GM23338 (cell line): ENCODE measurements at regions not wholly inside any gene's neighbourhood (a gene's known extent, or its start where the extent isn't known, plus 50 kb on each side); places are given as distances from the start of the nearest gene placed in this dataset.
A peak's percentile ranks its signal among the peaks of the same experiment; 100 is the strongest.
"Not testable (repeated sequence)": the region's sequence is repeated elsewhere in the genome, so short reads cannot be mapped to it uniquely, and the experiment has no call there.

ENCODE experiments used
- ATAC-seq: fragments of 200-7000 bp; cut with Tn5 transposase; 3 replicates; pipeline ENCODE4 v1.9.1; 2020
- DNase-seq: peaks from one replicate; pipeline ENCODE4 v3.0.0-alpha.2; 2015; ENCODE audit warnings: low spot score
- H2AFZ ChIP-seq: fragments of 200-600 bp; sonication (generic); 2 replicates; pipeline ENCODE4 v1.8.0; 2016; ENCODE audit warnings: antibody characterized with exemption, mild to moderate bottlenecking, moderate library complexity
- H3F3A ChIP-seq: fragments of 200-600 bp; sonication (generic); replicated peaks from 2 replicates; pipeline ENCODE4 v1.8.0; 2017; ENCODE audit warnings: antibody characterized with exemption, mixed run types, low read depth
- H3K27ac ChIP-seq: fragments of 200-600 bp; sonication (generic); 2 replicates; pipeline ENCODE4 v1.6.1; 2016; ENCODE audit warnings: low read depth
- H3K27me3 ChIP-seq: fragments of 200-600 bp; sonication (generic); 2 replicates; pipeline ENCODE4 v1.8.0; 2016; ENCODE audit warnings: mild to moderate bottlenecking, mixed run types, moderate library complexity; ENCODE audit not compliant: insufficient read depth
- H3K36me3 ChIP-seq: fragments of 200-600 bp; sonication (generic); 2 replicates; pipeline ENCODE4 v1.8.0; 2016; ENCODE audit warnings: mild to moderate bottlenecking; ENCODE audit not compliant: insufficient read depth
- H3K4me1 ChIP-seq: fragments of 200-600 bp; sonication (generic); 2 replicates; pipeline ENCODE4 v1.8.0; 2016; ENCODE audit warnings: mild to moderate bottlenecking, moderate library complexity; ENCODE audit not compliant: insufficient read depth
- H3K4me2 ChIP-seq: fragments of 200-600 bp; sonication (generic); 2 replicates; pipeline ENCODE4 v1.7.1; 2017; ENCODE audit warnings: mixed run types
- H3K4me3 ChIP-seq: fragments of 200-600 bp; sonication (generic); 2 replicates; pipeline ENCODE4 v1.6.1; 2016; ENCODE audit warnings: mixed run types
- H3K79me2 ChIP-seq: fragments of 200-600 bp; sonication (generic); replicated peaks from 2 replicates; pipeline ENCODE4 v1.8.0; 2017; ENCODE audit warnings: mild to moderate bottlenecking; ENCODE audit not compliant: insufficient read depth
- H3K9me2 ChIP-seq: fragments of 200-600 bp; sonication (generic); 2 replicates; pipeline ENCODE4 v1.8.0; 2017; ENCODE audit not compliant: insufficient read depth
- H4K20me1 ChIP-seq: fragments of 200-600 bp; sonication (generic); replicated peaks from 2 replicates; pipeline ENCODE4 v1.8.0; 2017; ENCODE audit warnings: mild to moderate bottlenecking; ENCODE audit not compliant: insufficient read depth
- H3K27ac Mint-ChIP-seq: 2 replicates; pipeline ENCODE4 v1.8.0; 2020; ENCODE audit warnings: inconsistent platforms, mild to moderate bottlenecking, moderate library complexity, mixed read lengths
- H3K27me3 Mint-ChIP-seq: 3 replicates; pipeline ENCODE4 v1.8.0; 2022; ENCODE audit warnings: low read depth, mild to moderate bottlenecking, moderate library complexity, mixed read lengths, inconsistent platforms; ENCODE audit not compliant: insufficient read depth, poor library complexity
- H3K36me3 Mint-ChIP-seq: 3 replicates; pipeline ENCODE4 v1.8.0; 2021; ENCODE audit warnings: low read depth, mild to moderate bottlenecking, inconsistent platforms, moderate library complexity, mixed read lengths
- H3K4me1 Mint-ChIP-seq: 3 replicates; pipeline ENCODE4 v1.8.0; 2020; ENCODE audit warnings: mild to moderate bottlenecking, inconsistent platforms, mixed read lengths
- H3K4me3 Mint-ChIP-seq: 3 replicates; pipeline ENCODE4 v1.8.0; 2021; ENCODE audit warnings: moderate library complexity, mild to moderate bottlenecking, inconsistent platforms, mixed read lengths
- H3K9me3 Mint-ChIP-seq: 3 replicates; pipeline ENCODE4 v1.8.0; 2020; ENCODE audit warnings: moderate library complexity, mild to moderate bottlenecking, inconsistent platforms, mixed read lengths
- CREB1 ChIP-seq: fragments of 250-450 bp; sonication (Bioruptor Pico); IDR thresholded peaks from 2 replicates; pipeline ENCODE4 v1.5.0; 2020; ENCODE audit warnings: low read depth, mild to moderate bottlenecking, moderate library complexity
- EZH2phosphoT487 ChIP-seq: fragments of 200-600 bp; sonication (generic); IDR thresholded peaks from one replicate; pipeline ENCODE4 v1.8.1; 2018; ENCODE audit warnings: antibody characterized with exemption; ENCODE audit not compliant: unreplicated experiment
- NANOG ChIP-seq: IDR thresholded peaks from 2 replicates; pipeline ENCODE4 v1.6.1; 2016; ENCODE audit warnings: antibody characterized with exemption, borderline replicate concordance
- POLR2AphosphoS5 ChIP-seq: IDR thresholded peaks from 2 replicates; pipeline ENCODE4 v1.6.1; 2016; ENCODE audit warnings: antibody characterized with exemption, low read depth
- STAT1 ChIP-seq: IDR thresholded peaks from one replicate; pipeline ENCODE4 v1.6.1; 2016; ENCODE audit warnings: antibody characterized with exemption; ENCODE audit not compliant: unreplicated experiment
- ZNF114 ChIP-seq: fragments of 250-450 bp; sonication (Bioruptor Pico); IDR thresholded peaks from 2 replicates; pipeline ENCODE4 v1.5.0; 2020; ENCODE audit warnings: mild to moderate bottlenecking, moderate library complexity
- TF ChIP-seq, protein P1 (sequence below): IDR thresholded peaks from 2 replicates; pipeline ENCODE4 v1.6.1; 2016; ENCODE audit warnings: antibody characterized with exemption

- peaks cover 35% of the 10 kb centered on the region for H3K4me1 Mint-ChIP-seq
- H2AFZ ChIP-seq, result not testable (repeated sequence)
These were observed 801.3 kb upstream of the CDH10 start for GRCh38 chr5:25446061-25446420.

DNA sequence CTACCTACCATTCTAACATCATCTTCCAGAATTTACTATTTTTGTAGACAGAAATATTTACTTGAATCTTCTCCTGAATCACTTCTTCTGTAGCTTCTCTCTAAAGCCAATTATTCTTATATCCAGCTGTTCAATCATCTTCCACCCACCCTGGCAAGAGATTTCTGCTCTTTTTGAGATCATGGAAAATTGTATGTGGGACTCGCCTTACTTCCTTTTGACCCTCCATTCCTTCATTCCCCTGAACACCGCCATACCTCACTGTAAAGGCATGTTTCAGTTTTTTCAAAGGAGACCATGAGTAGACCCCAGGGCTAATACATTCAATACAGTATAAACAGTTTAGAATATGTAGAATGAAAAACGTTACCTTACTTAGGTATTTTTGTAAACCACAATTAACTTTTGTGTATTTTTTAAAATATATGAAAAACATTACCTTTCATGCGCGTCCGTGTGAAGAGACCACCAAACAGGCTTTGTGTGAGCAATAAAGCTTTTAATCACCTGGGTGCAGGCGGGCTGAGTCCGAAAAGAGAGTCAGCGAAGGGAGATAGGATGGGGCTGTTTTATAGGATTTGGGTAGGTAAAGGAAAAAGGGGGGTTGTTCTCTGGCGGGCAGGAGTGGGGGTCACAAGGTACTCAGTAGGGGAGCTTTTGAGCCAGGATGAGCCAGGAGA, 800.7 kb upstream of the CDH10 start:
- peak; percentile 45 for ATAC-seq
- not testable (repeated sequence) for H3K27me3 ChIP-seq, H3K9me2 ChIP-seq, H2AFZ ChIP-seq, H3K9me3 Mint-ChIP-seq, DNase-seq
- peak overlapping the region; percentile 97 for H3K4me3 Mint-ChIP-seq
- Histone ChIP-seq H3K27ac (peak overlapping the region; percentile 94), H3K4me1 (peaks cover 50% of the 10 kb centered on the region), H3K4me2 (peak overlapping the region; percentile 81), H3K79me2 (peaks cover 67% of the 10 kb centered on the region), H3K36me3 (peaks cover 35% of the 10 kb centered on the region; the same call in 1 of the 2 replicates), H4K20me1 (peaks cover 24% of the 10 kb centered on the region), H3K4me3 (peak overlapping the region; percentile 77), H3F3A (peaks cover 12% of the 10 kb centered on the region; the same call in 1 of the 2 replicates)
- peaks cover 18% of the 10 kb centered on the region for H3K27me3 Mint-ChIP-seq
- peaks cover 34% of the 10 kb centered on the region for H3K4me1 Mint-ChIP-seq
- peak overlapping the region; percentile 99 for H3K27ac Mint-ChIP-seq
- H3K36me3 Mint-ChIP-seq, result peaks cover 51% of the 10 kb centered on the region
- TF ChIP-seq POLR2AphosphoS5, result peak; percentile 82
- TF ChIP-seq, protein P1, sequence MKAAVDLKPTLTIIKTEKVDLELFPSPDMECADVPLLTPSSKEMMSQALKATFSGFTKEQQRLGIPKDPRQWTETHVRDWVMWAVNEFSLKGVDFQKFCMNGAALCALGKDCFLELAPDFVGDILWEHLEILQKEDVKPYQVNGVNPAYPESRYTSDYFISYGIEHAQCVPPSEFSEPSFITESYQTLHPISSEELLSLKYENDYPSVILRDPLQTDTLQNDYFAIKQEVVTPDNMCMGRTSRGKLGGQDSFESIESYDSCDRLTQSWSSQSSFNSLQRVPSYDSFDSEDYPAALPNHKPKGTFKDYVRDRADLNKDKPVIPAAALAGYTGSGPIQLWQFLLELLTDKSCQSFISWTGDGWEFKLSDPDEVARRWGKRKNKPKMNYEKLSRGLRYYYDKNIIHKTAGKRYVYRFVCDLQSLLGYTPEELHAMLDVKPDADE, result peak; percentile 58; the same call in 1 of the 2 replicates
- TF ChIP-seq ZNF114, result peak; percentile 89; the same call in 1 of the 2 replicates
- TF ChIP-seq NANOG, result peak; percentile 69; the same call in 1 of the 2 replicates

More at GRCh38 chr5:25446061-25446420, 801.3 kb upstream of the CDH10 start:
- not testable (repeated sequence) for H3K4me3 ChIP-seq, H3K9me3 Mint-ChIP-seq, H3K27me3 ChIP-seq, ATAC-seq, DNase-seq, H3K9me2 ChIP-seq
- Mint-ChIP-seq H3K27me3 (peaks cover 18% of the 10 kb centered on the region), H3K27ac (peak overlapping the region; percentile 92), H3K36me3 (peaks cover 46% of the 10 kb centered on the region), H3K4me3 (peak overlapping the region; percentile 97)
- TF ChIP-seq CREB1 (peak; percentile 17; the same call in 1 of the 2 replicates), NANOG (0 out of 2 replicates have a peak, but pooled peaks have one; percentile 46)
- Histone ChIP-seq H3K36me3 (peaks cover 31% of the 10 kb centered on the region; the same call in 1 of the 2 replicates), H3K4me1 (peaks cover 50% of the 10 kb centered on the region), H4K20me1 (peaks cover 19% of the 10 kb centered on the region), H3K79me2 (peaks cover 62% of the 10 kb centered on the region), H3K4me2 (peak overlapping the region; percentile 60; the same call in 1 of the 2 replicates), H3F3A (peaks cover 12% of the 10 kb centered on the region; the same call in 1 of the 2 replicates), H3K27ac (peak overlapping the region; percentile 98)

DNA sequence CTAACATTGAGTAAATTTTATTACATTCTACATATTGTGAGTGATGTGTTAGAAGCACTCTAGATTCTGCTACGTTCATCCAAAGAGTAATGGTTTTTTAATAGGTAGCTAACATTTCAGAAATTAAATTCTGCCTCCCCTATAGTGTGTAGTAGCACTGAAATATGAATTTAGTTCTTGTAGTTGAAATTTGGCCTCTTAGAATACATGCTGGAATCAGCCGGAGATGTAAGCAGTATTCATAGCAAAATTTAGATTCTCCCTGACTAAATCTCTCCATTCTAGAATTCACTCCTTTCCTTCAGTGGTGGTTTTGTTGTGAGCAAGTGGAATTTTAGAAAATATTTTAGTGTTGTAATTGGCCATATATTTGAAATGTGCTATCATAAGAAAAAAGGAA, 799.9 kb upstream of the CDH10 start:
- peaks cover 27% of the 10 kb centered on the region for H4K20me1 ChIP-seq
- Mint-ChIP-seq H3K4me1 (peaks cover 26% of the 10 kb centered on the region), H3K27me3 (peaks cover 18% of the 10 kb centered on the region), H3K9me3 (peaks cover 5% of the 10 kb centered on the region; the same call in 1 of the 3 replicates), H3K4me3 (peak overlapping the region; percentile 97), H3K36me3 (peaks cover 53% of the 10 kb centered on the region), H3K27ac (peak overlapping the region; percentile 99)
- TF ChIP-seq EZH2phosphoT487 (no peak), STAT1 (no peak), POLR2AphosphoS5 (no peak; the same call in 1 of the 2 replicates)
- no peaks in the 10 kb centered on the region for H3K9me2 ChIP-seq
- H3K27ac ChIP-seq, result peak overlapping the region; percentile 94
- peaks cover 37% of the 10 kb centered on the region; the same call in 1 of the 2 replicates for H3K36me3 ChIP-seq
- ATAC-seq (no peak), DNase-seq (no peak)
- H3K27me3 ChIP-seq, result no peaks in the 10 kb centered on the region
- H3K4me1 ChIP-seq, result peaks cover 42% of the 10 kb centered on the region
- peak overlapping the region; percentile 81 for H3K4me2 ChIP-seq
- H3K4me3 ChIP-seq, result peak overlapping the region; percentile 77
- peaks cover 12% of the 10 kb centered on the region; the same call in 1 of the 2 replicates for H3F3A ChIP-seq
- H2AFZ ChIP-seq, result no peak overlapping the region
- H3K79me2 ChIP-seq, result peaks cover 76% of the 10 kb centered on the region
